ENCODE measurements at regions not wholly inside any gene's neighbourhood (a gene's known extent, or its start where the extent isn't known, plus 50 kb on each side); places are given as distances from the start of the nearest gene placed in this dataset.

- H3K27ac ChIP-seq (ENCODE audit: extremely low read depth, low read depth, low read length), result no peak overlapping the region
- no peaks in the 10 kb centered on the region for H3K27me3 ChIP-seq (ENCODE audit: control insufficient read depth in 2 of 2, insufficient read depth in 2 of 2, low read length in 2 of 2)
- no peaks in the 10 kb centered on the region for H3K9me3 ChIP-seq (replicated peaks; ENCODE audit: control insufficient read depth, insufficient read depth, low read depth, low read length)
- H3K9ac ChIP-seq (ENCODE audit: insufficient read depth in 1 of 2, low read depth in 2 of 2, low read length in 2 of 2), result no peak overlapping the region
- POLR2A ChIA-PET, result interaction anchor here (0.6 kb wide), 1 partner anchor 14 kb away, joined by 3 read pairs; no protein-coding TSS in a partner anchor
- no peak overlapping the region for H2AFZ ChIP-seq (ENCODE audit: low read depth, low read length)
- no peak for TF ChIP-seq DLX4 (CRISPR knock-in tag; IDR thresholded peaks at IDR 0.05)
- no peak for TF ChIP-seq ZKSCAN1 (IDR thresholded peaks at IDR 0.05; ENCODE audit: low read depth, low read length)
- no peak for TF ChIP-seq SIN3B (IDR thresholded peaks at IDR 0.05; ENCODE audit: low read depth)
- no peak for TF ChIP-seq ZFP91 (CRISPR knock-in tag; IDR thresholded peaks at IDR 0.05)
- TF ChIP-seq JUNB (CRISPR knock-in tag; conservative IDR thresholded peaks at IDR 0.05), result no peak
- H3K4me1 ChIP-seq (replicated peaks in 1 of 2; ENCODE audit: control insufficient read depth in 2 of 2, insufficient read depth in 2 of 2, low read length in 2 of 2), result no peaks in the 10 kb centered on the region
- CTCF ChIA-PET (ENCODE audit: low intra/inter-chr PET ratio), result no interaction called here
- no peaks in the 10 kb centered on the region for H3K9me1 ChIP-seq (ENCODE audit: control insufficient read depth, insufficient read depth, low read length)
- H3K36me3 ChIP-seq (ENCODE audit: control insufficient read depth, insufficient read depth, low read length), result no peaks in the 10 kb centered on the region
- no peaks in the 10 kb centered on the region for H4K20me1 ChIP-seq (replicated peaks; ENCODE audit: control insufficient read depth, insufficient read depth, low read length)
- no peak for DNase-seq (ENCODE audit: extremely low read depth in 1 of 4, low spot score in 3 of 4)
- intact Hi-C loops (cut with micrococcal nuclease), result no loop called here
- no TSS peak for BruUV-seq (replicated peaks)
- no peak for FAIRE-seq
- no peak overlapping the region for H3K4me3 ChIP-seq
- H3K79me2 ChIP-seq (ENCODE audit: control insufficient read depth, insufficient read depth, low read length), result no peaks in the 10 kb centered on the region
- no peak overlapping the region for H3K4me2 ChIP-seq (ENCODE audit: insufficient read depth, low read length)
- ATAC-seq, result no peak
- in situ Hi-C loops (cut with MboI), result no loop called here
Observed at GRCh38 chr13:37319031-37319443, 213.6 kb upstream of the CSNK1A1L start.

GRCh38 chr13:37316935-37317334, 211.5 kb upstream of the CSNK1A1L start:
- CTCF ChIA-PET (ENCODE audit: low intra/inter-chr PET ratio), result no interaction called here
- BruUV-seq (replicated peaks), result no TSS peak
- Histone ChIP-seq H3K79me2 (ENCODE audit: control insufficient read depth, insufficient read depth, low read length) (no peaks in the 10 kb centered on the region), H3K4me1 (replicated peaks in 1 of 2; ENCODE audit: control insufficient read depth in 2 of 2, insufficient read depth in 2 of 2, low read length in 2 of 2) (no peaks in the 10 kb centered on the region), H3K9me1 (ENCODE audit: control insufficient read depth, insufficient read depth, low read length) (no peaks in the 10 kb centered on the region), H3K9ac (ENCODE audit: insufficient read depth in 1 of 2, low read depth in 2 of 2, low read length in 2 of 2) (no peak overlapping the region), H3K4me2 (ENCODE audit: insufficient read depth, low read length) (no peak overlapping the region), H3K27me3 (ENCODE audit: control insufficient read depth in 2 of 2, insufficient read depth in 2 of 2, low read length in 2 of 2) (no peaks in the 10 kb centered on the region), H3K4me3 (no peak overlapping the region), H2AFZ (ENCODE audit: low read depth, low read length) (no peak overlapping the region), H3K9me3 (replicated peaks; ENCODE audit: control insufficient read depth, insufficient read depth, low read depth, low read length) (no peaks in the 10 kb centered on the region), H4K20me1 (replicated peaks; ENCODE audit: control insufficient read depth, insufficient read depth, low read length) (no peaks in the 10 kb centered on the region), H3K36me3 (ENCODE audit: control insufficient read depth, insufficient read depth, low read length) (no peaks in the 10 kb centered on the region), H3K27ac (ENCODE audit: extremely low read depth, low read depth, low read length) (no peak overlapping the region)
- DNase-seq (ENCODE audit: extremely low read depth in 1 of 4, low spot score in 3 of 4), result no peak
- in situ Hi-C loops (cut with MboI) (no loop called here), intact Hi-C loops (cut with micrococcal nuclease) (no loop called here)
- POLR2A ChIA-PET, result no interaction called here
- no peak for FAIRE-seq
- 0% methylated on average over 6 of the region's 6 CpGs for WGBS (ENCODE audit: insufficient coverage, low coverage, missing lambda C conversion rate)
- no peak for ATAC-seq
- TF ChIP-seq SP2 (IDR thresholded peaks at IDR 0.05; ENCODE audit: extremely low read depth, low read depth, low read length, poor library complexity, severe bottlenecking), result no peak
- TF ChIP-seq MITF (IDR thresholded peaks at IDR 0.05), result no peak
- TF ChIP-seq JUN (IDR thresholded peaks at IDR 0.05; ENCODE audit: borderline replicate concordance, low read depth, low read length), result no peak
- no peak for TF ChIP-seq JUN (CRISPR knock-in tag; IDR thresholded peaks at IDR 0.05; ENCODE audit: borderline replicate concordance)
- TF ChIP-seq CBX1 (IDR thresholded peaks at IDR 0.05; ENCODE audit: low read depth), result no peak
- TF ChIP-seq DNMT1 (IDR thresholded peaks at IDR 0.05), result no peak
- TF ChIP-seq ZBTB5 (IDR thresholded peaks at IDR 0.05), result no peak
- no peak for TF ChIP-seq MAFK (IDR thresholded peaks at IDR 0.05; ENCODE audit: low read length)
